NCI-H526 treated with DMSO at 0.1 percent for 48 hours (cell line): ENCODE measurements at regions not wholly inside any gene's neighbourhood (a gene's known extent, or its start where the extent isn't known, plus 50 kb on each side); places are given as distances from the start of the nearest gene placed in this dataset.

Source experiments
- DNase-seq: peaks from one replicate; lab custom pipeline; 2025; lab: John Stamatoyannopoulos, UW

DNA sequence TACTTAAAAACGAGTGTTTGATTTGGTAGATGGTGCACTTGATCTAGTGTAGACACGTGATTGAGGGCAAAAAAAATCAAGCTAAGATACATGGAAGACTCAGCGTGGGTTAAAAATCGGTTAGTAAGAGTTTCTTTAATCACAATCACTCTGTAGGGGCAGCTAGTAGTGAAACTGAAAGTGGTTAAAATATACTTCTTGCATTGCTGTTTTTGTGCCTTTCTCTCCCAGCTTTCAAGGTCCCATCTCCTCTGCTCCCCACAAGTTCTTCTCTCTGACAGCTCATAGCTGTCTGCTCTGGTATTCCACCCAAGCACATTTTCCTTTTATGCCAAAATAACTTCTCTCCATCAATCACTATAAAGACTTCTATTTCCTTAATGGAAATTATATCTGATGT, 1089.7 kb downstream of the EFNB2 start:
- no peak for DNase-seq

DNA sequence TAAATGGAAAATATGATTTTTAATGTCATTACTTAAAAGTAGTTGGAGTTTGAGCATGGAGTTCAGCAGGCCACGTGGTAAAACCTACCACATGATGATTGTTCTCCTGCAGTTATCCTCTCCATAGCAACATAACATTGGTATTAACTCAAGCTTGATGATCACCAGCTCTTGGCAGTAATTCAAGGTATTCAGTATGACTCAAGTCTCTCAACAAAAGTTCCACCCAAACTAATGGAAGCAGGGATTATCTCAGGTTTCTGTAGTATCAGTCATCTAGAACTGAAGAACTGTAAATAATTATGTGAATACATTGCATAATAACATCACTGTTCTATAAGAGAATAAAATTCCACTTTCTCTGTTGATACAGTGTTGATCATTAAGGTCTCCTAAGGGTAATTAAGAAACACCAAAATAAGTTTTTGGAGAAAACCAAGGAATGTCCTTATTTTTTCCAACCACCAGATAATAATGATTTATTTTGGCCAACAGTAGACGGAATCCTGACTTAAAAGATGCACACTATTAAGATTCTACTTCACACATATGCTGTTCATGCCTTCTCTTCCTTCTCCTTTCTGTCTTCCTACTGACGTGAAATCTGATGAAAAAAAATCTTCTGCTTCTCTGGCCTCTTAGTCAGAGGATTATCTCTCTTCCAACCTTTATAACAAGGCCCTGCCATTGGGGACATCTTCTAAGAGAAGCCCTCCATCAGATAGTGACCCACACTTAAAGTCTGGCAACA, 1092.3 kb downstream of the EFNB2 start:
- no peak for DNase-seq

DNA sequence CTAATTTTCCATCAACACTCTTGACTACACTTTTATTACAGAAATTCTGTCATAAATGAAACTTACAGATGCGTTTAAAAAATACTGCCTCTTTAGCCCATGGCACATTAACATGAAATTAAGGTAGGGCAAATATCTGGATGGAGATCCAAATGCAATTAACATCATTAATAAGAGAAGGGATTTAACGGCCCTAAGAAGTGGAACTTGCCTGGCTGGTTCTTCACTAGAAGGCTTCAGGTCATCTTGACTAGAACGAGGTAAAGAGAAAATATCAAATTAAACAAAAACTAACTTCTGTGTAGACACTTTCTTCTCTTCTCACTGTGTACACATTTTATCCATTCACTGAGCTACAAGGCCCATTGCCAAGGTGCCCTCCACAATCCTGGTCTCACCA, 1093.4 kb downstream of the EFNB2 start:
- no peak for DNase-seq

DNA sequence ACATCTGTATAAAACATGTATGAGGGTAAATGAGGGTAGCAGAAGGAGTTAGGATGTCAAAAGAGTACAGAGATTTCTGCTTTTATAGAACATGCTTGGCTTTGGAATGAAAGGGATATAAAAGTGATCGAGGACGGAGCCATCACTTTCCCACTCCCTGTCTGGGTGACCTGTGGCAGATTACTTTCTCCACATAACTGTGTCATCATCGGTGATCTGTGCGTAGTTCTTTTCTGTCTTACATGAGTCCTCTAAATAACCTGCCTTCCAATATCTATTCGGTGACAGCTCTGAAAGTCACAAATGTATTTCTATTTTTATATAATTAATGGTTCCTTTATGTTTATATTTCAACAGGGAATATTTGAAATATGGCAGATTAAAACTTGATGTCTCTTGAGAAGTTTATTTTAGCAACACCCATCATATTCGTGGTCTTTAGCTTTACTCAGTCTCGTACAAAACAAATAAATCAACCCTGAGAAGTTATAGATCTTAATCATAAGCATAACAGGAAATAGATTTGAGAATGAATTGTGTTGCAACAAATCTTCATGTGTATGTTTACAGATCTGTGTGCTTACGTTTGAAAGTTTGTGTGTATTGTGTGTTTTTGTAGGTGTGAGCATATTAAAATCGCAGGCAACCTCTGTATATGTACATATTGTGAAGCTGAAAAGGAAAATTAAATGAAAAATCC, 1094.3 kb downstream of the EFNB2 start:
- DNase-seq: no peak

DNA sequence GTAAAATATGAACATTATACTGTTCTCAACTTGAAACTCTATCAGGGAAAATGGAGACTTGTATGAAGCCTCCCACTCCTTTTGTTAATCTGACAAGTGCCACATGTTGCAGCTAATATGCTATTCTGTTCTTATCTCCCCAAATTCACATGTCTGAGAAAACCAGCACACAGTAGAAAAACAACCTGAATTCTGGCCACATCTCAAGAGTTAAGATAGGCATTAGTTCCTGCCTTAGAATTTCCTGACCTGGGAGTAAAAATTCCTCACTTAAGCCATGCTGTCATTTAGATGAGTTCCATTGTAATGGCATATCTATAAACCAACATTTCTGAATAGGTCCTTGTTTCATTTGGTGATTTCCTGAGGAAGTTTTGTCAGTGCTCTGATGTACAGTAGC, 1098.5 kb downstream of the EFNB2 start:
- no peak for DNase-seq

DNA sequence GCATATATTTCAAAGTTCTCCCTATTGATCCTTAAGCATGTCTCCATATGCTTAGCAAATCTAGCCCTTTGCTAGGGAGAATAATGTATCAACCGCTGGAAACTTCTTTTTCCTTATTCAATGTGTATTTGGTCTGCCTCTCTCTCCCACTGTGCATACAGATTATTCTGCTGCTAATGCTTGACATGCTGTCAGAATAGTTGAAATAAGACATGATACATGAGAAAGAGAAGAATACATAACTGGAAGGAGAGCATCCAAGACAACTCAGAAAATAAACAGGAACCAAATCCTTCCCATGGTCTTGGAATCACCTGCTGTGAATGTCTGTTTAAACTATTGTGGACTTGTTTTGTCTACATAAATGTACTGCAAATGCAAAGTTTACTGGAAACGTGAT, 1103.0 kb downstream of the EFNB2 start:
- DNase-seq: no peak

DNA sequence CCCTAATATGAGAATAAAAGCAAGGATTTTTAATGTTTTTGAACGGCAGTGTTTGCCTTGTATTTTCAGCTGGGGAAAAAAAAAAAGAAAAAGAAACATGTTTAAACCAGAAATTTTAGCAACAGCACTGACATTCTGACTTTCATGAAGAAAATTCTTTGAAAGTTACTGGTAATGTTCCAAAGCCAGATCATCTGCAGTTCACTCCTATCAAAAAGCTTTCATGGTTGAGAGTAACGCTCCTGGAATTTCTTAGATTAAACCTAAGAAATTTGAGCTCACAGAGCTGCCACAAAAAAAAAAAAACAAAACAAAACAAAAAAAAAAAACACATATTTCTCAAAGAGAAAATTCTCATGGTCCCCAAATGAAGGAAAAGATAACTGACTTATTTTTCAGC, 1106.7 kb downstream of the EFNB2 start:
- DNase-seq: no peak

DNA sequence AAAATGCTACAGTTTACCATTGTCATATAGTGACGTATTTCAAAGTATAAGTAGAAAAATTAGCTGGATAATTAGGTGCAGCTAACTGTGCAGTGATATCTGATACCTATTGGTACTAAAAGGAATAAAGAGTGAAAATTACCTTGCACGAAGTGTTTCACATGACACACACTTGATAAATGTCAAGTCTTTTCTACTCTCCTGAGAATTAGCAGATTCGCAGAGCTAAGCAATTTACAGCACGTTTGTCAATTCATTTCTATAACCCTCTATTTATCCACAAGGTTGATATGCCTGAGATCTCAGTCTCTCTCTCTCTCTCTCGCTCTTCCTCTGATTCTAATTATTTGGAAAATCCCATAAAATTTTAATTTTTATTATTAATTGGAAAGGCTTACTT, 1109.0 kb downstream of the EFNB2 start:
- DNase-seq: no peak

DNA sequence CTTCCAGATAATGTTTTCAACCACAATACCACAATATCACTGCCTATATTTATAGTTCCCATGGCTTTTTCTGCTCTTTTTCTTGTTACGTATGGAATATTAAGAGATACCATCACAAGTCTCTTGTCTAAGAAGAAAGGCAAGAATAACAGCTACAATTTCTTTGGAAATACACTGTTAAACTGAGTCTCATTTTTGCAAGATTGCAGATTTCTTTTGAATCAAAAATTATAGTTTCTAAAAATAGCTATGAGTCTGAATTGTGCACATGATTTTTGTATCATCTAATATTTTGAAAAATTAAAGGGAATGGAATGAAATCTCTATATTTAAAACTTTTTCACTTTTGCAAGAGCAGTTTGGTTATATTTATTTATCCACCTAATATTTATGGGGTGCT, 1120.8 kb downstream of the EFNB2 start:
- DNase-seq: no peak

DNA sequence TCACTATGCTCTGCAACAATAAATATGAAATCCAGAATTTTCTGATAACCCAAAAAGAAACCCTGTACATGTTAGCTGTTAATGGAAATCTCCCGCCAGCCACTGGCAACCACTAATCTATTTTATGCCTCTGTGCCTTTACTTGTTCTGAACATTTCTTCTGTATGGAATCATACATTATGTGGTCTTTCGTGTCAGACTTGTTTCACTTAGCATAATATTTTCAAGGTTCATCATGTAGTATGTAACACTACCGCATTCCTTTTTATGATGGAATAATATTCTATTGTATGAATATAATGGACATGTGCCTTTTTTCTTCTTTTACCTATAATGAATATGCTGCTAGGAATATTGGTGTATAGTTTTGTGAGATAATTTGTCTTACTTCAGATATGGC, 1123.3 kb downstream of the EFNB2 start:
- no peak for DNase-seq

DNA sequence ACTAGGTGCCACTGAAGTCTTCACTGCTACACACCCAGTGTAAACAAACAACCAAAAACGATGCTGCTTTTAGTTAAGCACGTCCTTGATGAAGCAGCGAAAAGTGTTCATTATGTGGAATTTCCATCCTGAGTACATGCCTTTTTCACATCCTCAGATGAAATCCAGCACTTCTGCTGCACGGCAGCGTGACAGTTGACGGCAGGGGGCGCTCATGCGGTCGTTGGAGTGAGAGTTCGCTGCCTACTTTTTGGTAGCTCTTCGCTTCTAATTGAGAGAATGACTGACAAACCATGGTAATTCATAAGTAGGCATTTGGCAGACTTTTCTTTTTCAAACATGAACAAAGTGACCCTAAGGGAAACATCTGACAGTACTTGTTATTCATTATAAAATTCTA, 1124.9 kb downstream of the EFNB2 start:
- DNase-seq: no peak

DNA sequence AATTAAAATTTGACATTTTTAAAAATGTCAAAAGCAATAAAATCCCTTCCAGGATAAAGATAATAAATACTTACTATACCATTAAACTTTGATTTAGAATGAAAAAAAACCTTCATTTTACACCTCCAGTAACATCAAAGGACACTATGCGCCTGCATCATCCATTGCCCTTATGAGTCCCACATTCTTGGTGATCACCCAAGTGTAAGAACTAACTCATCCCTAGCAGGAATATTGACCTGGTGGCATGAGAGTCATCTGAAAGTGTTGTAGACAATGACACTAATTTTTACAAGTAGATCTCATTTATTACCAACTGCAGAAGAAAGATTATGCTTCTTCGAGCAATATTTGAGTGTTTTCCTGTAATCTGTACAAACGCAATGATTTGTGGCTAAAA, 1128.9 kb downstream of the EFNB2 start:
- DNase-seq: no peak

DNA sequence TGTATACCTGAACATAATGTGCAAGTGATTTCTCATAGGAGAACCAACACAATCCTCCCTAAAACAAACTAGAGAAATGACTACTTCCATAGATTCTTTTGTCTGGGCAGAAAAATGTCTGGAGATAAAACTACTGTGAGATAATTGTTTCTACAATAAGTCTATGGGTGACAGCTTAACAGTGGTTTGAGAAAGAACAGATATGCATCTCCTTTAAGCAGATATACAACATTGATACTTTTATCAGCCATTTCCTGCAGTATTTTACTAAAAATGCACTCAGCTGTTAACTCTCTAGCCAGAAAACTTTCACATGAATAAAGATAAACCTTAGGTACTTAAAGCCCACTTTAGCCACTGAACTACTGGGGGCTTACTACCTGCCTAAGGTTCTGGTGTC, 1132.4 kb downstream of the EFNB2 start:
- DNase-seq: no peak

DNA sequence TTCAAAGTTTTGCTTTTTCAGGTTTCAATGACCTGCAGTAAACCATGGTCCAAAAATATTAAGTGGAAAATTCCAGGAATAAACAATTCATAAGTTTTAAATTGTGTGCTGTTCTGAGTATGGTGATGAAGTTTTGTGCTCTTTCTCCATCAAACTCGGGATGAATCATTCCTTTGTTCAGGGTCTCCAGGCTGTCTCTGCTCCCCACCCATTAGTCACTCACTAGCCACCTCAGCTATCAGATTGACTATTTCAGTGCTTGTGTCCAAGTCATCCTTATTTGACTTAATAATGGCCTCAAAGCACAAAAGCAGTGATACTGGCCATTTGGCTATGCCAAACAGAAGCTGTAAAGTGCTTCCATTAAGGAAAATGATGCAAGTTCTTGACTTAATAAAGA, 1140.4 kb downstream of the EFNB2 start:
- no peak for DNase-seq

DNA sequence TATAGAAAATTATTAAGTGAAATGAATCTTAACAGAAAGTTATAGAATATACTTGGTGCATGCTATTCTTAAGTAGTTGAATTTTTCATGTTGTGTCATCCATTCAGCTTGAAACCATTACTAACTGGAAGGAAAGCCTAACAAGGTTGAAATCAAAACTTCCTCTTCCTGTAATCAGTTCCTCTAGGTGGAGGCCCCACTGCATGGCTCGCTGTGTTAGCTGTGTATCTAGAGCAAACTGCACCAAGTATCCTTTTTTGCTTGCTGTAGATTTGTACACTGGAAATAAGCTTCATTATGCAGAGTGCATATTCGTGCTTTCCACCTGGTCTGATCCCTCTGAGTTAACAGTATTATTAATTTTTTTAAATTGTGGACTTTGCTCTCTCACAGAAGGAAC, 1146.1 kb downstream of the EFNB2 start:
- no peak for DNase-seq

DNA sequence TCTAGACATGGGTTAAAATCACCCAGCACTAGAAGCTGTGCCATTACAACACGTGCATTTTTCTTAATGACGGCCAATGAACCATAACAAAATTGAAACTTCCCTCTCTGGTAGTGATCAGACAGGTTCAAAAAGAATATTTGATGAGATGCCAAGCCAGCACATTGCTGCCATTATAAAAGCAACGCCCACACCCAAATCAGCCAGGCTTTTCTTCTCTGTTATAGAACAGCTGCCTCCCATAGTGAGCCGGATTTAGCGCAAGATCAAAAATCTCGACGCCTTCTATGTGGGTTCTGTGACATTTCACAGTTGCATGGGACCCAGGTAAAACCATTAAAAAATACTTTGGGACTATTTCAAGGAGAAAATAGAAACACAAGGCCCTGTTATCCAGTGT, 1158.0 kb downstream of the EFNB2 start:
- no peak for DNase-seq

DNA sequence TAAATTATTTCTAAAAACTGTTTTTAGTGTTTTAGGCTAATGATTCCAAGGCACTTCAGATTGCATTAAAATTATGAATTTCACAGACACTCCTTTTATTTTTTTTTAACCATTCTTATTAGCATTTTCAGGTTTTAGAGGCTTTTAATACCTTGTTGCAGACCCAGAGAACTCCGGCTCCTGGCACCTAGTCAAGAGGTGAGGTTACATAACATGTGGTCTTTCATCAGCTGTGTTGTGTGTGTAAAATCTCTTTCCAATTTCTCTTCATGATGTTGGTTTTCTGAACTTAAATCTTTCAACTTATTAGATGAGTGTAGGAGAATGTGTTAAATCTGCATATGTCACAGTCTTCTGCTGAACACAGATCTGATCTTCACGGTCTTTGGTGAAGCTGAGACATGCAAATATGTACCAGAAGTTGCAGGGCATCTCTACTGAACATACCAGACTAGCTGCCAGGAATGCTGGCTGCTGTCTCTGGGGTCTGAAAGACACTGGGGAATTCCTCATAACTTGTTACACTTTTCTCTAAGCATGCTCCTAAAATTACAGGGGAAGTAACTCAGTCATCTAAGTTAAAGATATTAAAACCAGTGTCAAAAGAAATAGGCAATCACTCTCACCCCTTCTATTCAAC, 1165.3 kb downstream of the EFNB2 start:
- no peak for DNase-seq

DNA sequence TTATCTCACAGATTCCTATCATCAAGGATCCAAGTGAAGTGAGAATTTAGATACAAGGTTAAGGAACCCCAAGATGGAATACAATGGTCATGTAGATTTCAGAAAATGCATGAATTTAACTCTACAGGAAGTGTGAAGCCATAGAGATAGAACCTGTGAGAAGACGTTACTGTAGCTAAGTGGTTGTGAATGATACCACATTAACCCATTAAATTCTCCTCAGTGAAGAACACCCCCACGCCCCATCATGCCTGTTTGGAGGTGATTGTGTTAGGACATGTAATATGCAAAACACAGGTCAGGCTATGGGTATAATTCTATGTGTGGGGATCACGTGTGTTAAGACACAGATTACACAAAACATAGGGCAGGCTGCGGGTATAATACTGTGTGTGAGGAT, 1166.7 kb downstream of the EFNB2 start:
- no peak for DNase-seq

DNA sequence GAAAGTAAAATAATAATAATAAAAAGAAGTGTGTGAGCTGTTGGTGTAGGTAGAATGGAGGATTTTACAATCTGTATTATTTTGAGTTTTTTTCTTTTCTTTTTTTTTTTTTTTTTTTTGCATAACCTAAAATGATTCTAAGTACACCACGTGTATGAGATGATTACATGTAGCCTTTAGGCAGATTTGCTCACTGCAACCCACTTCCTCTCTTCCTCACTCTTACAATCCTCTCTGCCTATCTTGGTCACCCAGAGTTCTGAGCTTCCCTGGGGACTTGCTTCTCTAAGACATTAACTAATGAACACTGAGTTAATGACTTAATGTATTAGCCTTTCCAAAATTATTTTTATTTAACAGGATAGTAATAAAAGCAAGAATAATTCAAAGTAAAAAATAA, 1169.6 kb downstream of the EFNB2 start:
- no peak for DNase-seq

DNA sequence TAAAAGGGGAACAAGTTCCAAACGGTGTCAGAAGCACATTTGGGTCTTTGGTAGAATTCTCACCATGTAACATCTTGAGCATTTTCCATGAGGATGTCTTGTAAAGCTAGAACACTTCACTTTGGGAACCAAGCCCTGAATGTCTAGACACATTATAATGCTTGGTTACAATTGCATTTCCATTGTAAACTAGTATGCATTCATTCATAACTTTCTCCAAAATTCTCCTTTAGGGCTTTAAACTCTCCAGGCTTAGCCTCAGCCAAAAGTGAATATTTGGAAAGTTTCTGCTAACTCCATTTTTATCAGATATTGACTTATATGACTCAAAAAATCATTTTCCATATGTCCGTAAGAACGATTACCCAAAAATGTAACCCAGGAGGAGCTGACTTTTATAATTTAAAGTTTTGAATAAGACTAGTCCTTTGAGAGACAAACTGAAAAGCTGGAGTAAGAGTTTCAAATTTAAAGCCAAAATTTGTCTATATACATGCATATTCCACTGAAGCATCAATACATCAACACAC, 1170.4 kb downstream of the EFNB2 start:
- no peak for DNase-seq

DNA sequence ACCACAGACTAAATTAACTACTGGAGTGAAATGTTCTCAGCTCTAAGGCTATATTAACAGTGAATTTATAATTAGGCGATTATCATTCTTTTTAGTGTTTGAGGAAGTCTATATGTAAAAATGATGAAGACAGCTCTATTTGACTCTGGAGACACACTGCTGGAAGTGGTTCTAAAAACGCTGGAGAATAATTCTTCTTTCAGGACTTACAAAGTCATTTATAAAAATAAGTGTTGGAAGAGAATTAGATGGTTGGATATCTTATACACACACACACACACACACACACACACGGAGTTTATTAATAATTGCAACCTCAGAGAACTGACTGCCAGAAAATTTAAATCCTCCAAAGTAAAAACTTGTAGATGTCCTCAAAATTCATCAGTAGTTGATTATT, 1171.3 kb downstream of the EFNB2 start:
- DNase-seq: no peak

DNA sequence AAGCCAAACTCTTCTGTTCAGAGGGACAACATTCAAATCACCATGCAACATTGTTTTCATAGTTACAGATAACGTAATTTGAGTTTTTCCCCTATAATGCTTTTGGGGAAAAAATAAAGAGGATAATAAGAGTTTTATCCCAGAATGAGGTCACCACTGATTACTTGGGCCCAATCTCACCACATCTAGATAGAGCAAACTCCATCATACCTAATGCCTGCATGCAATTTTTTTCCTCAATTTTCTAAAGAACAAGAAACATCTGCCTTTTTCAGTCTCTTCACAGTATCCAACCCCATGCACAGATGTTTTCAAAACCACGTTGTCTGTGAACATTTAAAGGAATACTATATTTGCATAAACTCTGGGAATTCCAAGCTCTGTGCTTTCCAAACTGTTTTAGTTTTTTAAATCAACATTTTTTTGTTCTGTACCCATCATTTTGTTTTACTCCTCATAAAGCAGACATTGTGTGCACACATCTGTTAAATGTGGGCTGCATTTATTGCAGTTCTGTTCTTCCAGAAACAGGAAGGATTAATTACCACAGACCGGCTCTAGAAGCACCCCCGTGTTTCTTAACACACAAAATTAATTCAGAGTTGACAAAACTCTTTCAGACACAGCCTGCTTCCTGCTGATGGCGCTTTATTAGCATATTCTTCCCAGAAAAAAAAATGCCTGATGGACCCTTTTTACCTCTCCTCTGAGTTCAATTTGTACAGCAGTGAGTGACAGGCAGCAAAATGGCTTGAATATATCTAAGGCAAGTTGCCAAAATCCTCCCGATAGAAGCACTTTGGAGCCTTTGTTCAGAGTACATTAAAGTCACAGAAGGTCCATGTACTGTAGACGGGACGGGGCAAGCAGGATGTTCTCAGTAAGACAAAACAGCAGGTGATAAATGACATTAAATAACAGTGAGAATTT, 1171.9 kb downstream of the EFNB2 start:
- peak; percentile 90 for DNase-seq
